ENCODE measurements at regions not wholly inside any gene's neighbourhood (a gene's known extent, or its start where the extent isn't known, plus 50 kb on each side); places are given as distances from the start of the nearest gene placed in this dataset.
"Not testable (repeated sequence)": the region's sequence is repeated elsewhere in the genome, so short reads cannot be mapped to it uniquely, and the experiment has no call there.

GRCh38 chrX:121307449-121307848, 260.0 kb downstream of the GLUD2 start:
- no peak for DNase-seq

GRCh38 chrX:121308276-121308805, 260.9 kb downstream of the GLUD2 start:
- no peak for DNase-seq

DNA sequence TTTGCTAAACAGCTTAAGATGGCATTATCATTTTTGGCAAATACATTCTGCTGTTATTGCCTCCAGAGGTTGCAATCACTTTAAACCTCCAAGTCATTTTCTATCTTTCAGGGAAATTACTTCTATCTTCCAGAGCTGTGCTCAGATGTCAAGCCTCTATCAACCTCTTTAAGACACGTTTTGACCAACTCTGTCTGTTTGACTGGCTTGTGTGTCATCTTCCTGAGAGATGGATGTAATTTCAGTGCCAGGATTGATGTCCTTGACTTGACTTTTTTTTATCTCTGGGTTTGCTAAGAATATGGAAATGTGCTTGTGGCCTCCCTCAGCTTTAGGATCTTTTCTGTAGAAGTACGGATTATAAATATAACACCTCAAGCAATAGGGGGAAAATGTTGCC, 263.4 kb downstream of the GLUD2 start:
- no peak for DNase-seq

DNA sequence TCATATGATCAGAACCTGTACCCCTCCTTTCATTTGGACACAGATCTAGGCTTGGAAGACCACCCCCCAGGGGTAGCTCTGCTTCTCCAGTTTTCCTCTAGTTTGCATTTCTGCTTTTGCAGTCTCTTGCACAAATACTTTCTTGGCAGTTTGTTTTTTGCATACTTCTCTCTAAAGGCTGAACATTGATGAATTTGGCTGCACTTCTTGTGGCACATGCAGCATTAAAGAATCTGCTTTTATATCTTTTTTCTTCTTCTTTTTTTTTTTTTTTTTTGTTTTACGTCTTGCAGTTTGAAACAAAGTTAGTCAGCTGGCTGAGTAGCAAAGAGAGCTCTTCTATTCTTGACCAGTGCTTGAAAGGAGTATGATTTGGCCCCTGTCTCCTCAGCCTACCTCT, 273.0 kb downstream of the GLUD2 start:
- DNase-seq: no peak

- no peak for DNase-seq
These were observed 274.7 kb downstream of the GLUD2 start for GRCh38 chrX:121322159-121322558.

DNA sequence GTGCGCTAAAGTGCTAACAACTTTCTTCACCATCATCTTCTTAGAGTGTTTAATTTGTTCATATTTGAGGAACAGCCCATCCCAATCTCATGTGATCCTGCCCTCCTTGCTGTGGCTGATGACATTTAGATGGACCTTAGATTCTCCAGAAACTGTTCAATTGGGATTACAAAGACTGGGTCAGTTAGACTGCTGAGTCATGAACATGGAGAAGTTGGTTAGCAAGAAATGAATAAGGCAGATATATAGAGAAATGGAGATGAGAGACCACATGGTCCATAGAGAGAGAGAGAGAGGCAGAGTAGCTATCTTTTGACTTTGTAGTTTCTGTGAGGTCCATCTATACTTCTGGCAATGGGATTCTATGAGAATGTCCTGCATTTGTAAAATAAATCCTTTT, 275.9 kb downstream of the GLUD2 start:
- no peak for DNase-seq

DNA sequence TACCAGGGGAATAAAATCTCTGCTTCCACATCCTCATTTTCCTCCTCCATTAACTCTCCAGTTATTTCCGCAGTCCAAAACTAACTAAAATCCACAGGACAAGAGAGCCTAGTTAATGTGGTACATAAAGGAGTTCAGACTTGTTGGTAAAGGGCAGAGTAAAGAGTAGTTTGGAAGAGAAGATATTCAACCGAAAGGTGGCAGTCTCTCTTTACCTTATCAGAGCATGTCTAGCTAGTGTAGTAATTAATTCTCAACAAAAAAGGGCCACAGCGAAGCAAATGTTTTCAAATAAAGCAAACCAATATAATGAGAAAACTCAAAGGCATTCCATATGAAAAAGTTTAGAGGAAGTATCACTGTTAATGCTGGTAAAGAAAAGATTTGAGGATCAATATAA, 286.5 kb downstream of the GLUD2 start:
- DNase-seq: no peak

GRCh38 chrX:121336831-121337421, 289.5 kb downstream of the GLUD2 start:
- no peak for DNase-seq

DNA sequence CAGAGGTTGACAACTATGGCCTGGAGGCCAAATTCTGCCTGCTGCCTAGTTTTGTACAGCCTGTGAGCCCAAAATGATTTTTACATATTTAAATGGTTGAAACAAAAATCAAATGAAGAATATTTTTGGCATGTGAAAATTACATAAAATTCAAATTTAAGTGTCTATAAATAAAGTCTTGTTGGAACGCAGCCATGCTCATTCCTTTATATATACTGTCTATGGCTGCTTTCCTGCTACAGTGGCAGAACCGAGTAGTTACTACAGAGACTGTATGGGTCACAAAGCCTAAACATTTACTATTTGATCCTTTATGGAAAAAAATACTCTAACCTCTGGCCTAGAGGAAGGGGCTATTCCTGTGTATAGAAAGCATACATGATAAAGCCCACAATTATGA, 290.4 kb downstream of the GLUD2 start:
- DNase-seq: no peak

DNA sequence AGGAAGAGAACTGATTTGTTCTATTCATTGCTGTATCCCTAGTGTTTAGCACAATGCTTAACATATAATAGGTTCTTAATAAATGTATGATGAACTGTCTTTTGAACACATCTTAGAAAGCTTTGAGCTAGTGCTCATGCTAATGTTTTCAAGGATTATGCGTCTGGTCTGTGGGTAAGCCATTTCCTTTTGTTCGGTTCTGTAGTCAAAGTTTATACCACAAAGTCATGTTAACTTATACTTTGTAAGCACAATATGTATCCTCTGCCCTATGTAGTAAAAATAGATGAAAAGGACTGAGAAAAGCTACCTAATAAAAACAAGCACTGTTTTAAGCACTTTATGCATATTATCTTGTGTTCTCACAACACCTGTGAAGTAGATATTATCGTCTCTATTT, 301.9 kb downstream of the GLUD2 start:
- no peak for DNase-seq

GRCh38 chrX:121356139-121356849, 308.9 kb downstream of the GLUD2 start:
- DNase-seq: no peak

GRCh38 chrX:121356850-121357171, 309.4 kb downstream of the GLUD2 start:
- no peak for DNase-seq

GRCh38 chrX:121360280-121360679, 312.9 kb downstream of the GLUD2 start:
- no peak for DNase-seq

DNA sequence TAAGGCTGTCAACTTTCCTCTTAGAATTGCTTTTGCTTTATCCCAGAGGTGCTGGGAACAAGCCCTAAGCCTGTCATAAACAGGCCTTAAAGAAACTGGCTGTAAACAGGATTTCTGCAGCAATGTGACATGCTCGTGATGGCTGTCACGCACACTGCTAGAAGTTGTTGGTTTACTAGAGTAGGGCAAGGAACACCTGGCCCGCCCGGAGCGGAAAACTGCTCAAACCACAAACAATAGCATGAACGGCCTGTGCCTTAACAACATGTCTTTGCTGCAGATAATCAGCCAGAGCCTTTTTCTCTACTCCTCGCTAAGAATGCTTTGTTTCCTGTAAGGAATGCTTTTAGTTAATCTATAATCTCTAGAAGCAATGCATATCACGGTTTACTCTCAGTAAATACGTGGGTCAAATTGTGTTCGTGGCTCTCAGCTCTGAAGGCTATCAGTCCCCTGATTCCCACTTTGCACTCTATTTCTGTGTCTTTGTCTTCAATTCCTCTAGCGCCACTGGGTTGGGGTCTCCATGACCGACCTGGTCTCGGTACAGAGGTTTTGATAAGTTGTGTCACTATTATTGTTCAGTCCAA, 318.3 kb downstream of the GLUD2 start:
- no peak for DNase-seq

- DNase-seq: no peak
These were observed 327.1 kb downstream of the GLUD2 start for GRCh38 chrX:121374471-121374870.

DNA sequence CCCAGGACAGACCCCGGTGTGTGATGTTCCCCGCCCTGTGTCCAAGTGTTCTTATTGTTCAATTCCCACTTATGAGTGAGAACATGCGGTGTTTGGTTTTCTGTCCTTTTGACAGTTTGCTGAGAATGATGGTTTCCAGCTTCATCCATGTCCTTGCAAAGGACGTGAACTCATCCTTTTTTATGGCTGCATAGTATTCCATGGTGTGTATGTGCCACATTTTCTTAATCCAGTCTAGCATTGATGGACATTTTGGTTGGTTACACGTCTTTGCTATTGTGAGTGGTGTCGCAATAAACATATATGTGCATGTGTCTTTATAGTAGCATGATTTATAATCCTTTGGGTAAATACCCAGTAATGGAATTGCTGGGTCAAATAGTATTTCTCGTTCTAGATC, 334.5 kb downstream of the GLUD2 start:
- DNase-seq: not testable (repeated sequence)

DNA sequence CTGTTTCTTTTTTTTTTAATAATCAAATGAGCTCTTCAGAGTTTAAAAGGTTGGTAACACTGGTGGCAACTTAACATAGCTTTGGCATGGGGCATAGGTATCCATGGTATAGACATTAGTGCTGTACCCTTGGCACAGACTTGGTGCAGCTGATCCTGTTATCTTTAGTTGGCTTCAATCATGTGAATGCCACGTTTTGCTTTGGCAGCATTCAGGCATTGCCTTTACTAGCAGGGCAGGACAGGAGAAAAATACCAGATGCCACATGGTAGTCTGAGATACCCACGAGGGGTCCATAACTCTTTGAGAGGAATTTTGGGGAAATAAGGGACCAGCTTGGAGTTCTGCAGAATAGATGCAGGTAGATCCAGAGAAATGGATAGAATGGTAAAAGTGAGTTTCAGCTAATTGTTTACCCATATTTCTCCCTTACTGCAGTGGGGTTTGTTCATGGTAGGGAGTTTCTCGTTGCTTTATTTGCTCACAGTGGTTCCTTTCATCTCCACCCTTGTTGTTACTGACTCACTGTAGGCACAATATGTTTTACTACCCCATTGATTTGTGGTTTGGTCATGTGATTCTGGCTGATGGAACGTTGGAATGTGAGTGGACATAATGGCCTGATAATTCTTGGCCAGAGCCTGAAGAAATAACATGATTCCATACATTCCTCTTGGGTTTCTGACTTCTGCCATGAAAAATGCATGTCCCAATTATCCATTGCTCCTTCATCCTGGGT, 342.7 kb downstream of the GLUD2 start:
- no peak for DNase-seq

DNA sequence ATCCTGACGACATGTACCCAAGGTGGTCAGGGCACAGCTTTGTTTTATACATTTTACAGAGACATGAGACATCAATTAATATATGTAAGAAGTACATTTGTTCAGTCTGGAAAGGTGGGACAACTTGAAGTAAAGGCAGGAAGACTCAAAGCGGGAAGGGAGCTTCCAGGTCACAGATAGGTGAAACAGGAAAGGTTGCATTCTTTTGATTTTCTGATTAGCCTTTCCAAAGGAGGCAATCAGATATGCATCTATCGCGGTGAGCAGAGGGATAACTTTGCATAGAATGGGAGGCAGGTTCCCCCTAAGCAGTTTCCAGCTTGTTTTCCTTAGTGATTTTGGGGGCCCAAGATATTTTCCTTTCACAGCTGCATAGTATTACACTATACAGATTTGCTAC, 358.4 kb downstream of the GLUD2 start:
- no peak for DNase-seq

DNA sequence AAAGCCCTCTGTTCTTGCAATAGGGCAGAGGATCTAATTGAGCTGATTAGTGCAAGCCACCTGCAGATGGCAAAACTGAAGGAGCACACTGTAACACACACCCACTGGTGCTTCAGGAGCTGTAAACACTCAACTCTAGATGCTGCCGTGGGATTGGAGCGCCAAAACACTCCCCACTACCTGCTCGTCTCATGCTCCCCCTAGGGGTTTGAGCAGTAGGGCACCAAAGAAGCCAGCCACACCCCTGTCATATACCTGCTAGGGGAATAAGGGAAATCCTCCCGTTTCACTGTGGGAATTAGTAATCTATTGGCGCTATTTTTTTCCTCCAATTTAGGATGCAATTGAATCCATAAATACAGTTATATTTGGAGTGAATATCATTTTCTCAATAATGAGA, 360.2 kb downstream of the GLUD2 start:
- no peak for DNase-seq

GRCh38 chrX:121431514-121431913, 384.1 kb downstream of the GLUD2 start:
- not testable (repeated sequence) for DNase-seq

- DNase-seq: no peak
These were observed 385.9 kb downstream of the GLUD2 start for GRCh38 chrX:121433289-121433688.

DNA sequence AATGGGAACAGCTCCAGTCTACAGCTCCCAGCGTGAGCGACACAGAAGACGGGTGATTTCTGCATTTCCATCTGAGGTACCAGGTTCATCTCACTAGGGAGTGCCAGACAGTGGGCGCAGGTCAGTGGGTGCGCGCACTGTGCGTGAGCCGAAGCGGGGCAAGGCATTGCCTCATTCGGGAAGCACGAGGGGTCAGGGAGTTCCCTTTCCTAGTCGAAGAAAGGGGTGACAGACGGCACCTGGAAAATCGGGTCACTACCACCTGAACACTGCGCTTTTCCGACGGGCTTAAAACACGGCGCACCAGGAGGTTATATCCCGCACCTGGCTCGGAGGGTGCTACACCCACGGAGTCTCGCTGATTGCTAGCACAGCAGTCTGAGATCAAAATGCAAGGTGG, 390.3 kb downstream of the GLUD2 start:
- DNase-seq: not testable (repeated sequence)

GRCh38 chrX:121455890-121456289, 408.5 kb downstream of the GLUD2 start:
- no peak for DNase-seq

- no peak for DNase-seq
These were observed 408.9 kb downstream of the GLUD2 start for GRCh38 chrX:121456315-121456714.

Measured in GDM1 (cell line).